ENCODE measurements at regions not wholly inside any gene's neighbourhood (a gene's known extent, or its start where the extent isn't known, plus 50 kb on each side); places are given as distances from the start of the nearest gene placed in this dataset.
"Not testable (repeated sequence)": the region's sequence is repeated elsewhere in the genome, so short reads cannot be mapped to it uniquely, and the experiment has no call there.

GRCh38 chr1:199482426-199482825 is 545.1 kb upstream of the NR5A2 start:
- no peak for DNase-seq

DNA sequence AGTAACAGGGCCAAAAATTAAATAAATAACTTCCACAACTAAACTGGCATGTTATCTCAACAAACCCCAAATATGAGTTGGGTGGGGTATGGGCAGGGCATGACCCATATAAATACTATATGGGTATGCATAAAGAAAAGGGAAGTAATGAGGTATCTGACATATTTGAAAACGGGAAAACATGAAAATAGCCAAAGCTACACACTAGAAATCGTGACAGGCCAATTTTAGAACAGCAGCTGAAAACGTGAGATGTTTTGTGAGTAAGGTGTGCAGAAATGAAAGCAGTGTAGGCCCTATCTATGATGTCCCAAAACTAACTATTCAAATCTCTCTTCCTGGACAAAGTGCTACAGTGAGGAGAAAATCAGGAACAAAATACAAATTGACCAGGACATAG is 537.9 kb upstream of the NR5A2 start:
- DNase-seq: no peak

DNA sequence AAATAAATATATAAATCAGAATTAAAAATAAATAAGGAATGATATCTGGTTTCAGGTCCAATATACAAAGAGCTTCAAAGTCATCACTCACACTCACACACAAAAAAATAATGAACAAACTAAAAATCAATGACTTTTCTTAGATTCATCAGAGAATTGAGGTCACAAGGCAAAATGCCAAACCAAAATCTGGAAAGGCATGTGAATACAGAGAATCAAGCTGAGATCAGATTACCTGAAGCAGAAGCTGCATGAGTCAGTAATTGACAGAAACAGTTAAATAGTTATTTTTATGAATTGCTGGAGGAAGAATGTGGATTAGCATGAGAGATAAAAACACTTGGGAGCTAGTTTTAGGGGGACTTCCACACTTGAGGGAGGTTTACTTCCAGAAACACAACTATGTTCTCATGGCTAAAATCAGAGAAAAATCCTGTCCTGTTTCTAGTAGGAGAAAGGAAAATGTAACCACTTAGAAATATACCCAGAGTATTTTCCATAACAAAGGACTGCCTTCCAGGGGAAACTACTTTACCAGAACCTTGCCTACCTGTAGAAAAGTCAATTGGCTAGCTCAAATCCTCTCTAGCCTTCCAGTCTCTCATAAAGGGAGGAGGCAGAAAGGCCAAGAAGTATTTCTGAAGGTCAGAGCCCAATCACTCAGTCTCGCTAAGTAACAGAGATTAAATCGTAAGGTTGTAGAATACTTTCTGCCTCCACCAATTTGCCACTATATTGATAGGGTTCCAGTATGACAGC is 536.6 kb upstream of the NR5A2 start:
- DNase-seq: no peak

DNA sequence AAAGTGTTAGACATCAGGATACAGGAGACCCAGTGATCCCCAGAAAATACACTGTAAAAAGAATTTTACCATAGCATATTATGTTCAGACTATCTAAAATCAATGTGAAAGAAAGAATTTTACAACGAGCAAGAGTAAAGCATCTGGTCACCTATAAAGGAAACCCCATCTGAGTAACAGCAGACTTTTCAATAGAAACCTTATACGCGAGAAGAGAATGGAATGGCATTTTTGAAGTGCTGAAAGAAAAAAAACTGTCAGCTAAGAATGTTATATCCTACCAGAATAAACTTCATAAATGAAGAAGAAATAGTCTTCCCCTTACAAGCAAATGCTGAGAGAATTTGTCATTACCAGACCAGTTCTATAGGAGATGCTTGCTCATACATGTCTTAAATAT is 532.1 kb upstream of the NR5A2 start:
- no peak for DNase-seq

DNA sequence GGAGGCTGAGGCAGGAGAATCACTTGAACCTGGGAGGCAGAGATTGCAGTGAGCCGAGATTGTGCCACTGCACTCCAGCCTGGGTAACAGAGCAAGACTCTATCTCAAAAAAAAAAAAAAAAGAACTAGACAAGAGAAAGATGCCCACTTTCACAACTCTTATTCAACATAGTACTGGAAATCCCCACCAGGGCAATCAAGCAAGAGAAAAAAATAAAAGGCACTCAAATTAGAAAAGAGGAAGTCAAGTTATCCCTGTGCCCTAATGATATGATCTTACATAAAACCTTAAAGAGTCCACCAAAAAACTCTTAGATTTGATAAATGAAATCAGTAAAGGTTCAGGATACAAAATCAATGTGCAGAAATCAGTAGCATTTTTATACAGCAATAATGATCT is 528.7 kb upstream of the NR5A2 start:
- DNase-seq: not testable (repeated sequence)

DNA sequence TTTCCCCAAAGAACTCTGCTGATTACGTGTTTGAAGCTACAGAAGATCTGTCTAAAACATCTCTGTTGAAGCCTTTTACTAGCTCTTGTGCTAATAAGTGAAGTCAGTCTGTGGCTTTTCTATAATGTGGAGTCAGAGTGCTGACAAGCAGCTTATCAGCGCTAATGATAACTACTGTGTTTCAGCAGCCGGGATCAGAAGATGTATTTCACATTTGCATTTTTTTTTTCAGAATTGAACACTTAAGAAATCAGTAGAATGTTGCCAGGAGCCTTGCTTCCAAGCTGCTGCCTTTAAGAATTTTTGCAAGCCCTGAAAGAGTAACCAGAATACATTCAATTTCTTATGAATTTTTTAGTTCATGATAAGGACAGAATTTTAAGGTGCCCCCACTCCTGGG is 519.4 kb upstream of the NR5A2 start:
- DNase-seq: no peak

DNA sequence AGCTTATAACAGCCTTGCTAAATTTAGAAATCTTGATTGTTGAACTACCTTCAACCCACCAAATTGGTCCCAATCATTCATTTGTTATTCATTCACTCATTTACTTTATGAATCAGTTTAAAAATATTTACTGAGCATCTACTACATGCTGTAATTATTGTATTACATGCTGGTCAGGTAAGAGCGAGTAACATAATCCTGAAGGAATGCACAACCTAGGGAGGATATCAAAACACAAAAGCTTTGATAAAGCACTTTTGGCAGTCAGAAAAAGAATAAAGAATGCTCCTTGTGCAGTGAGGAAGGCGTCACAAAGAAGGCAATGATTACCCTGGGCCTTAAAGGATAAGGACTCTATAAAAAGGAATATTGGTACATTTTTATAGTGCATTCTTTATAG is 518.9 kb upstream of the NR5A2 start:
- no peak for DNase-seq

- no peak for DNase-seq
These were observed 518.1 kb upstream of the NR5A2 start for GRCh38 chr1:199509456-199509855.

GRCh38 chr1:199510314-199510713 is 517.2 kb upstream of the NR5A2 start:
- no peak for DNase-seq

DNA sequence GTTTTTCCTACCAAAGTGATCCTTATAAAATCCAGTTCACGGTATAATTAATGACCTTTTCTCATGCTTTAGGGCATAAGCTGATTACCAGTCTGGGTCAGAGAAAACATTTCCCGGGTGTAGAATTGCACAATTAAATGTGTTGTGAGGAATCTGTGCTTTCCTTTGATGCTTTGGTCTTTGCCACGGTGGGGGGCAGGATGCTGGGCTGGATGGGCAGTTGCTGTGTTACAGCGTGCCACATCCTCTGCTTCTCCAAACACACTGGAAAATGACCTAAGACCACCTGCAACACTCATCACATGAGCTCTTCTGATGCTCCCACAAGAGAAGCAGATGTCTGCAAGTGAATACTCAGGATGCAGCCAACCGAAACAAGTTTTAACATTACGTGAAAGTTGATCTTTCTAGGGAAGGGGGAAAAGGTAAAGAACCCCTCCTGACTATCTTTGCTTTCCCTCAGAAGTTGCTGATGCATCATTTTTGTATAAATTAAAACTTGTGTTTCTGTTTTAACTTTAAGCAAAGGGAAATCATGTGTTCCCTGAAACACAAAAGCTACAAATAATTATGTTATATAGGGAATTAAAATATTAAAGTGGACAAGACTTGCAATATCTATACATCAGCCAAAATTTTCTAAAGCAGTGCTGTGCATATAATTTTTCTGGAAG is 515.3 kb upstream of the NR5A2 start:
- no peak for DNase-seq

GRCh38 chr1:199515261-199515660 is 512.2 kb upstream of the NR5A2 start:
- DNase-seq: no peak

GRCh38 chr1:199522338-199522737 is 505.2 kb upstream of the NR5A2 start:
- no peak for DNase-seq

DNA sequence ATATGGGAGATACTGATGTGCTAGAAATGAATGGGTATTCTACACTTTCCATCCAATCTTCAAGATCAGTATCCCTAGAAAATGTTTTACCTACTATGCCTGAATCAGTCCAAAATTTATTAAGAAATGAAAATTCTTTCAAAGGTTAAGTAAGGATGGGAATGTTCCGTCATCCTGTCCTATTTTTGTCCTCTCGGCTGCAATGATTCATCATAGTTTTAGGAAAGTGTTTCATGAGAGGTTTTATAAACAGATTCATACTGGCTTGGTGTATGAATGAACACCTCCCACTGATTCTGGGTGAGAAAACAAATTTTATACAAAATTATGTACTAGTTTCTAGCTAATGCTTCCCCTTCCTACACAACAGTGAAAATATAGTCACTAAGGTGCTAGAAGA is 504.6 kb upstream of the NR5A2 start:
- no peak for DNase-seq

DNA sequence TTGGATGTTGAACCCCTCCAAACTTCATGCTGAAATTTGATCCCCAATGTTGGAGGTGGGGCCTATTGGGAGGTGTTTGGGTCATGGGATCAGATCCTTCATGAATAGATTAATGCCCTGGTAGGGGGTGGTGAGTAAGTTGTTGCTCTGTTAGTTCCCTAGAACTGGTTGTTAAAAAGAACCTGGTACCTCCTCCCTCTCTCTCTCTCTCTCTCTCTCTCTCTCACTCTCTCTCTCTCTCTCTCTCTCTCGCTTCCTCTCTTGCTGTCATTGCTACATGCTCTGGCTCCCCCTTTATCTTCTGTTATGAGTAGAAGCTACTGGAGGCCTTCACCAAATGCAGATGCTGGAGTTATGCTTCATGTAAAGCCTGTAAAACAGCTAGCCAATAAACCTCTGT is 498.2 kb upstream of the NR5A2 start:
- DNase-seq: no peak

DNA sequence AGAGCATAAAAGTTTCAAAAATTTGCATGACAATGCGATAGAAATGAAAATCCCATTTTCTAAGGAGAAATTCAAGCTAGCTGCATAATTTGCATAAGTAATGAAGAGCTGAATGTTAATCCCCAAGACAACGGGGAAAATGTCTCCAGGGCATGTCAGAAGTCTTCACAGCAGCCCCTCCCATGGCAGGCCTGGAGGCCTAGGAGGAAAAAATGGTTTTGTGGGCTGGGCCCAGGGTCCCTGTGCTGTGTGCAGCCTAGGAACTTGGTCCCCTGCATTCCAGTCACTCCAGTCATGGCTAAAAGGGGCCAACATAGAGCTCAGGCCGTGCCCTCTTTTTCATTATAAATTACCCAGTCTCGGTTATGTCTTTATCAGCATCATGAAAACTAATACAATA is 494.1 kb upstream of the NR5A2 start:
- DNase-seq: not testable (repeated sequence)

DNA sequence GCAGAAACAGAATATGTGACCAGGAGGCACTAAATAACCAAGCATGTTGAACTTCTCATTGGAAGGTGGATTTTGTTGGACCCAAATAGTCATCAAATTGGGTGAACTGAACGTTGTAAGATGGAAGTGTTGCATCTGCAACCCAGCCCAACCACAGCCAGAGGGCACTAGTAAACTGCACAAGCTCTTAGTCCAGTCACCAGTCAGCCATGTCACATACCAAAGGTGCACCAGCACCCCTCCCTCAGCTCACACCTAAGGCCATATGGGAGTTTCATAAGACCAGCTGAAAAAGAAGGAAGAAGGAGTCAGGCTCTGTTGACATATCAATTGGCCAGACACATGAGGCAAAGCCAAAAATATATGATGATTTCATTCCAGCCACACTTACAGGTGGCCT is 481.7 kb upstream of the NR5A2 start:
- no peak for DNase-seq

DNA sequence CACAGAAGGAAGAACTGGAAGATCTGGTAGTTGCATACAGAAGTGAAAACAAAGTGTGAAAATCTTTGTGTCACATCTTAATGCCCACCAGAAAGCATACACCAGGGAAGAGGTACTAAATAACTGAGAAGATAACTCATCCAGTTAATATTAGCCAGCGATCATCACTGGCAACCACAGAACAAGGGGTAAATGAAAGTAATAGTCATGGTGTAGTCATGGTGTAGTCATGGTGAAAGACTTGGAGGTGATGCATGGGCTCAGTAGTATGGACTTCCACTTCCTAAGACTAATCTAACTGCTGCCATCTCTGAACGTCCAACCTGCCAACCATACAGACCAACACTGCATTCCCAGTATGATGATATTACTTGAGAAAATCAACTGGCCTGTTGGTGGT is 481.2 kb upstream of the NR5A2 start:
- DNase-seq: no peak

GRCh38 chr1:199549421-199549820 is 478.1 kb upstream of the NR5A2 start:
- no peak for DNase-seq

GRCh38 chr1:199550199-199551065 is 477.1 kb upstream of the NR5A2 start:
- no peak for DNase-seq

DNA sequence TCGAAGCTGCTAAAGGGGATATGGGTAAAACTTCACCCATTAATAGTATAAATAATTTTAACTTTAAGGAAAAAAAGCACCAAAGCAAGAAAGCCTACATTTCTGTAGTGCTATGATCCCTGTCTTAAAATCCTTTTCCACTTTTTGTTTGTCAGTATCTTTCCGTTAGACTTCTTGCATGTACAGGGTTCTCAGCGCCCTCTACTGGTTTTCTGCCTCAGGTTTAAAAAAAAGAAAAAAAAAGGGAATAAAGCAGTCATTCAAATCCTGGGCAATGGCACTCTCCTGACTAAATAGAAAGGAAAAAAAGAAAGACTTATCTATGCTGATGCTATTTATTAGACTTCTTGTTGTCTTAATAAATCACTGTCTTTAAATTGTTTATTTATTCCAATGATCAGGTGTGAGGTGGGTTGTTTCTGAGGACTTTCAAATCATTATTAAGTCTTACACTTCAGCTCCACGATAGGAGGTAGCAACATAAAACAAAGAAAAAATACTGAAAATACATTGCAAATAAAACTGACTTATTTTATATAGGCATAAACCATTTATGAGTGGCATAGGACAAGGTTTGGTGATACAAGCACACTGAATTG is 475.4 kb upstream of the NR5A2 start:
- DNase-seq: no peak

- no peak for DNase-seq
These were observed 474.4 kb upstream of the NR5A2 start for GRCh38 chr1:199553104-199553503.

DNA sequence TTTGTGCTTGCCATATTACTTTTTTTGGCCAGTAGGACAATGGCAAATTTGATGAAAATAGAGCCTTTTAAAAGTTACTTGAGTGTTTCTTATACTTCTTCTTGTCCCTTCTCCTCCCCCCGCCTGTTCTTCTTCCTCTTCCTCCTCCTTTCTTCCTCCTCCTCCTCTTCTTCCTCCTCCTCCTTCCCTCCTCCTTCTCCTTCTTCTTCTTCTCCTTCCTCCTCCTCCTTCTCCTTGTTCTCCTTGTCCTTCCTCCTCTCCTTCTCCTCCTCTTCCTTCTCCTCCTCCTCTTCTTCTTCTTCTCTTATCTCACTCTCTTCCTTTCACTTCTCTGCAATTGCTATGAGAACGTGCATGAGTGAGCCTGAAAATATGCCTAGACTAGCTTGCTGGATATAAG is 466.2 kb upstream of the NR5A2 start:
- no peak for DNase-seq

DNA sequence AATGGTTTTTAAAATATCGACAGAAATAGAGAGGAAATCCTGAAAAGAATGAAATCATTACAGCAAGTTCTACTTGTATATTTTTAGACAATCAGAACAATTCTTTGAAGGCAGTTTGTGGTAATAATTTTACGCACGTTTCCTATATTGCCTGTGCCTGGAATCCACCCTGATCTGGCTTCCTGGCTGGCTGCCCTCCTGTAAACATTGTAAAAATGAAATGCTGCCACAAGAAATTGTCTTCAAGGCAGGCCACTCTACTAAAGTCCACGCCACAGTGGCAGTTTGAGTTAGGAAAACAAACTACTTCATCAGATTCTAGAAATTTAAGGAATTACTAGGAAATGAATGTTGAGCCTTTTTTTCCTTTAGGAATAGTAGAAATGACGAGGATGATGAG is 454.5 kb upstream of the NR5A2 start:
- no peak for DNase-seq
